K562 (cell line): ENCODE measurements at regions not wholly inside any gene's neighbourhood (a gene's known extent, or its start where the extent isn't known, plus 50 kb on each side); places are given as distances from the start of the nearest gene placed in this dataset.

Experiments used
- BDP1 ChIP-seq: IDR thresholded peaks from 3 replicates; pipeline ENCODE4 v1.6.1; 2011; ENCODE audit not compliant: insufficient read length, insufficient read depth
- CHD2 ChIP-seq: IDR thresholded peaks from 2 replicates; pipeline ENCODE4 v1.6.1; 2011; ENCODE audit warnings: low read depth, low read length
- CHD7 ChIP-seq: fragments of 200-600 bp; sonication (generic); IDR thresholded peaks from one replicate; pipeline ENCODE4 v1.6.1; 2012; ENCODE audit warnings: mild to moderate bottlenecking, low read depth, low read length, inconsistent platforms
- CTCF ChIP-seq, 3 experiments: IDR thresholded peaks in 2 of 3; conservative IDR thresholded peaks in 1 of 3; 2 replicates each; pipeline ENCODE4 v1.5.1; 2011 to 2012; ENCODE audit warnings: low read length in 3 of 3, mild to moderate bottlenecking in 3 of 3, control low read depth in 2 of 3, improper control_type of control experiment in 1 of 3, inconsistent platforms in 1 of 3, low read depth in 1 of 3, mixed read lengths in 1 of 3, moderate library complexity in 1 of 3; ENCODE audit not compliant: insufficient read depth in 2 of 3
- L3MBTL2 ChIP-seq: fragments of 450-650 bp; IDR thresholded peaks from 2 replicates; pipeline ENCODE4 v1.6.1; 2016; ENCODE audit warnings: mild to moderate bottlenecking, moderate library complexity
- MAFK ChIP-seq: IDR thresholded peaks from 2 replicates; pipeline ENCODE4 v1.6.1; 2011; ENCODE audit warnings: low read length, improper control_type of control experiment
- MCM3 ChIP-seq: fragments of 450-650 bp; IDR thresholded peaks from 2 replicates; pipeline ENCODE4 v1.6.1; 2016
- POLR2AphosphoS5 ChIP-seq: IDR thresholded peaks from 2 replicates; pipeline ENCODE4 v1.6.1; 2011; ENCODE audit warnings: mild to moderate bottlenecking, low read depth, low read length, moderate library complexity; ENCODE audit not compliant: control insufficient read depth, insufficient read depth
- RBM39 ChIP-seq: fragments of 200-400 bp; formaldehyde crosslinking; optimal IDR thresholded peaks from 2 replicates; pipeline ENCODE3; 2018; ENCODE audit warnings: low read depth, low read length
- RFX1 ChIP-seq: fragments of 450-650 bp; IDR thresholded peaks from 2 replicates; pipeline ENCODE4 v1.6.1; 2016; ENCODE audit warnings: mild to moderate bottlenecking, moderate library complexity
- SRF ChIP-seq, 2 experiments: fragments of 250-450, 450-650 bp in 1 of 2; sonication (Bioruptor Pico) in 1 of 2; sonication (generic) in 1 of 2; formaldehyde crosslinking; IDR thresholded peaks; 2 replicates each; pipeline versions ENCODE4 v1.5.0 to v1.5.1; 2020 to 2022; ENCODE audit warnings: mild to moderate bottlenecking in 1 of 2, missing genetic modification reagents in 1 of 2
- TCF3 ChIP-seq: sonication (generic); formaldehyde crosslinking; IDR thresholded peaks from 2 replicates; pipeline ENCODE4 v1.4.0; 2020; ENCODE audit warnings: mild to moderate bottlenecking, missing genetic modification reagents
- ZNF232 ChIP-seq: sonication (generic); formaldehyde crosslinking; IDR thresholded peaks from 2 replicates; pipeline ENCODE4 v1.8.0; 2022; ENCODE audit warnings: mild to moderate bottlenecking, missing genetic modification reagents
- TF ChIP-seq, protein P1 (sequence below): sonication (generic); formaldehyde crosslinking; IDR thresholded peaks from 2 replicates; pipeline ENCODE4 v1.5.0; 2020; ENCODE audit warnings: missing genetic modification reagents

- TF ChIP-seq BDP1 (no peak), CHD2 (no peak), CTCF (IDR thresholded peaks at IDR 0.05 in 2 of 3, conservative IDR thresholded peaks at IDR 0.05 in 1 of 3; ENCODE audit: insufficient read depth in 2 of 3, low read depth in 1 of 3, low read length in 3 of 3) (no peak), ZNF232 (CRISPR knock-in tag) (no peak), MAFK (no peak), TCF3 (CRISPR knock-in tag) (no peak), RFX1 (no peak), POLR2AphosphoS5 (no peak), L3MBTL2 (no peak), MCM3 (no peak), SRF (CRISPR knock-in tag; IDR thresholded peaks at IDR 0.05) (no peak), CHD7 (no peak), RBM39 (no peak)
- TF ChIP-seq, protein P1, sequence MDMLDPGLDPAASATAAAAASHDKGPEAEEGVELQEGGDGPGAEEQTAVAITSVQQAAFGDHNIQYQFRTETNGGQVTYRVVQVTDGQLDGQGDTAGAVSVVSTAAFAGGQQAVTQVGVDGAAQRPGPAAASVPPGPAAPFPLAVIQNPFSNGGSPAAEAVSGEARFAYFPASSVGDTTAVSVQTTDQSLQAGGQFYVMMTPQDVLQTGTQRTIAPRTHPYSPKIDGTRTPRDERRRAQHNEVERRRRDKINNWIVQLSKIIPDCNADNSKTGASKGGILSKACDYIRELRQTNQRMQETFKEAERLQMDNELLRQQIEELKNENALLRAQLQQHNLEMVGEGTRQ: no peak
Measured at GRCh38 chr14:100655741-100656085, 68.5 kb upstream of the BEGAIN start.
